Parathyroid adenoma (tissue), 2 donors: ENCODE measurements at regions not wholly inside any gene's neighbourhood (a gene's known extent, or its start where the extent isn't known, plus 50 kb on each side); places are given as distances from the start of the nearest gene placed in this dataset.

Source experiments
- H2AFZ ChIP-seq: fragments of 300-600 bp; sonication (generic); one replicate; pipeline ENCODE4 v1.7.0; 2017; ENCODE audit warnings: antibody characterized with exemption, mild to moderate bottlenecking
- H3K27ac ChIP-seq: fragments of 300-600 bp; sonication (generic); one replicate; pipeline ENCODE4 v1.7.0; 2017
- H3K27me3 ChIP-seq: fragments of 300-600 bp; sonication (generic); one replicate; pipeline ENCODE4 v1.7.0; 2017; ENCODE audit warnings: low read length; ENCODE audit not compliant: control insufficient read depth, insufficient read depth
- H3K36me3 ChIP-seq: fragments of 300-600 bp; sonication (generic); one replicate; pipeline ENCODE4 v1.7.0; 2017; ENCODE audit warnings: low read length; ENCODE audit not compliant: control insufficient read depth, insufficient read depth
- H3K4me1 ChIP-seq: fragments of 300-600 bp; sonication (generic); one replicate; pipeline ENCODE4 v1.7.0; 2017; ENCODE audit warnings: control low read depth
- H3K4me2 ChIP-seq: fragments of 300-600 bp; sonication (generic); one replicate; pipeline ENCODE4 v1.7.0; 2017; ENCODE audit warnings: low read length
- H3K4me3 ChIP-seq: fragments of 300-600 bp; sonication (generic); one replicate; pipeline ENCODE4 v1.7.0; 2017; ENCODE audit warnings: low read depth, low read length
- H3K79me2 ChIP-seq: fragments of 300-600 bp; sonication (generic); one replicate; pipeline ENCODE4 v1.7.0; 2017; ENCODE audit warnings: control low read depth
- H3K9ac ChIP-seq: fragments of 300-600 bp; sonication (generic); one replicate; pipeline ENCODE4 v1.7.0; 2017; ENCODE audit warnings: mild to moderate bottlenecking
- H3K9me3 ChIP-seq: fragments of 300-600 bp; sonication (generic); one replicate; pipeline ENCODE4 v1.7.0; 2017; ENCODE audit warnings: low read length; ENCODE audit not compliant: control insufficient read depth
- CTCF ChIP-seq: fragments of 300-600 bp; sonication (generic); IDR thresholded peaks from one replicate; pipeline ENCODE4 v1.7.0; 2017; ENCODE audit warnings: antibody characterized with exemption, mild to moderate bottlenecking
- donor health status: primary hyperparathyroidism.

DNA sequence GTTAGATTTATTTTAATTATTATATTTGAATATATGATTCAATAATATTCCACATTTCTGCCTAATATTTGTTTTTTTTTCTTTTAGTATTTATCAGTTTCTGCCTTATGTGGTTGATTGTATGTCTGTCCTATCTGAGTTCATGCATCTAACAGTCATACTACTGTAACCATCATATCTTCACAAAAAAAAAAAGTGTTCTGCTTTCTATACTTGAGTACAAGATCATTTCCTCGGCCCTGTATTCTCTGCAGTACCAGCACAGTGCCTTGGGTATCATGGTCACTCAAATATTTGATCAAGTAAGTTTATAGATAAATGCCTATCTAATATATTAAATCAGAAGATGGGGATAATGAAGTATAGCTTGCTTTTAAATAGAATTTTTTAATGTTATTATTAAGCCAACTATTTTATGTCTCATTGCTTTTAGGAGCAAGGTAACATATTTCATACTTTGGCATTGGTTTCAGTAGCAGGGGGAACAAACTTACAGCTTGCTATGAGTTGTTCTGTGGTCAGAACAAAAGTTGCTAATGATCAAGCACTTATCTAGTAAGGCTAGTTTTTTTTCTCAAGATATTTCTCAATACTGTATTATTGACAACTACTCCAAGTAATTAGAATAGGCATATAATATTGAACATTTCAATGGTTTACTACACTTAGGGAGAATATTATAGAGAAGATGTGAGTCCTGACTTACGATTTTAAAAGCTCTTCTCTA, 290.5 kb upstream of the FBXO33 start:
- no peaks in the 10 kb centered on the region for H3K79me2 ChIP-seq
- no peaks in the 10 kb centered on the region for H3K4me1 ChIP-seq
- H3K4me2 ChIP-seq = no peak overlapping the region
- no peaks in the 10 kb centered on the region for H3K9me3 ChIP-seq
- no peaks in the 10 kb centered on the region for H3K27me3 ChIP-seq
- H3K9ac ChIP-seq = no peak overlapping the region
- no peak overlapping the region for H3K27ac ChIP-seq
- H3K4me3 ChIP-seq = no peak overlapping the region
- no peak overlapping the region for H2AFZ ChIP-seq
- no peaks in the 10 kb centered on the region for H3K36me3 ChIP-seq
- TF ChIP-seq CTCF = no peak

DNA sequence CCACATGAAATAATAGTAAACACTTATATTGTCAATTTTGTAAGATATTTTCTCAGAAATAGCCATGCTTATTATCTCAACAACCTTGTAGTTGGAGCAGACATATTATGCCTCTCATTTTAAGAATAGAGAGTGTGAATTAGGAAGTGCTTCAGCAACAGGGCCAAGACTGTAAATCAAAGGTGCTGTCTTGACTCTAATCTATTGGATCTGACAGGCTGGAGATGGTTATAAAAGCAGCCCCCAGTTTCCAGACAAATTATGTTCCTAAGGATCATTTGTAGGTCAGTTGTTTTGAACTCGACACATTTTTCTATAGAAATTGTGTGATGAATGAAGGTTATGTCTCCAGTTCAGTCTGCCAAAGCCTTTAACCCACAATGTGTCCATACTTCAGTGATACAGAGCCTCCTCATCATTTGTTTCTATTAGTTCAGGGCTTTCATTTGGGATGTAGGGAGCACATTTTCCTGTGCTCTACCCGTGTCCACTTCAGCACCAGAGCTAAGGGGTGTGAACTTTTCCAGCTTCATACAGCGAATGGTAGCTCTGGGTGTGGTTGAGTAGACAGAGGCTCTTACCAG, 284.8 kb upstream of the FBXO33 start:
- no peak overlapping the region for H3K9ac ChIP-seq
- no peak overlapping the region for H3K4me3 ChIP-seq
- no peak overlapping the region for H2AFZ ChIP-seq
- H3K4me1 ChIP-seq = no peaks in the 10 kb centered on the region
- no peak for TF ChIP-seq CTCF
- H3K27me3 ChIP-seq = no peaks in the 10 kb centered on the region
- no peak overlapping the region for H3K4me2 ChIP-seq
- H3K79me2 ChIP-seq = no peaks in the 10 kb centered on the region
- H3K36me3 ChIP-seq = no peaks in the 10 kb centered on the region
- no peak overlapping the region for H3K27ac ChIP-seq
- H3K9me3 ChIP-seq = no peaks in the 10 kb centered on the region

DNA sequence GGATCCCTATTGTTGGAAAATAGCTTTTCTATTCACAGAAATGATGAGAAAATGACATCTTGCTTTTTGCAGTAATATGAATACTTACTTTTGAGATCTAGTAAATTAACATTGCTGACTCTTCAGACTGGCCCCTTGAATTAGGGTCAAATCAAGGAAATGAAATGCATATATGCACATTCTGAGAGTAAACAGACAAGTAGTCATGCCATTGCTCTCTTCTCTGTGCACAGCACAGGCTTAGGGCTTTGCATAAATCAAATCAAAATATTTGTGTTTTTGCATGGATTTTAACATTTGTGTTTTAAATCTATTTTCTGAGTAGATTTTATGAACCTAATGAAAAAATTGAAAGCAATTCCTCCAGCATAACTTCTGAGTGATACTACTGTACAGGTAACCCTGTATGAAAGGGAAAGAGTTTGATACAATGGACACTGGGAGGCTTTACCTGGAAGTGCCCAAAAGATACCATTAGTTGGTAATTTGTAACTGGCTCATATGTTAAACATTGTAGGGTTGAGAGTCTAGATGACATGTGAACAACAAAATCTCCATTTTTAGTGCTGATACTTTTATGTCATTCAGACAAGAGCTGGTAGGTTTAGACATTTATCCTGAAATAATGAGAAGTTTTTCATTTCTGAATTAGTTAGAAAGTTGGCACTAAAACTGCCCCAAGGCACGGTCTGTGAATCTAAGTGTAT, 280.2 kb upstream of the FBXO33 start:
- no peak overlapping the region for H3K9ac ChIP-seq
- no peaks in the 10 kb centered on the region for H3K4me1 ChIP-seq
- H3K4me3 ChIP-seq = no peak overlapping the region
- no peak overlapping the region for H3K4me2 ChIP-seq
- no peak overlapping the region for H2AFZ ChIP-seq
- peaks cover 5% of the 10 kb centered on the region for H3K9me3 ChIP-seq
- H3K79me2 ChIP-seq = no peaks in the 10 kb centered on the region
- no peak for TF ChIP-seq CTCF
- H3K27me3 ChIP-seq = no peaks in the 10 kb centered on the region
- no peak overlapping the region for H3K27ac ChIP-seq
- H3K36me3 ChIP-seq = no peaks in the 10 kb centered on the region

- Histone ChIP-seq H2AFZ (no peak overlapping the region), H3K27me3 (no peaks in the 10 kb centered on the region), H3K36me3 (no peaks in the 10 kb centered on the region), H3K9ac (no peak overlapping the region), H3K4me1 (no peaks in the 10 kb centered on the region), H3K9me3 (no peaks in the 10 kb centered on the region), H3K4me2 (no peak overlapping the region), H3K4me3 (no peak overlapping the region), H3K79me2 (no peaks in the 10 kb centered on the region), H3K27ac (no peak overlapping the region)
- no peak for TF ChIP-seq CTCF
Observed at GRCh38 chr14:39704594-39704993, 272.4 kb upstream of the FBXO33 start.
